SK-N-SH (cell line): ENCODE measurements at regions not wholly inside any gene's neighbourhood (a gene's known extent, or its start where the extent isn't known, plus 50 kb on each side); places are given as distances from the start of the nearest gene placed in this dataset.

ENCODE experiments used
- CTCF ChIA-PET: fragments of 300-600, 350-600 bp; formaldehyde crosslinking; extraction: SDS; loops from one replicate; lab custom pipeline; 2021; lab: Yijun Ruan, JAX
- POLR2A ChIA-PET: fragments of 350-600 bp; sonication (Branson Sonifier 250); formaldehyde crosslinking; extraction: SDS; loops from one replicate; lab custom pipeline; 2020; ENCODE audit warnings: antibody characterized with exemption, inconsistent platforms; lab: Yijun Ruan, JAX
- DNase-seq: peaks from one replicate; pipeline ENCODE4 v3.0.0; 2012
- H2AFZ ChIP-seq: fragments of 200-600 bp; sonication (generic); 2 replicates; pipeline ENCODE4 v1.8.1; 2016; ENCODE audit warnings: antibody characterized with exemption, mild to moderate bottlenecking, low read depth
- H3F3A ChIP-seq: fragments of 200-600 bp; sonication (generic); replicated peaks from 2 replicates; pipeline ENCODE3; 2016; ENCODE audit warnings: antibody characterized with exemption, mild to moderate bottlenecking; ENCODE audit not compliant: insufficient read depth
- H3K27ac ChIP-seq, 2 experiments: fragments of 200-500 bp in 1 of 2; fragments of 200-600 bp in 1 of 2; sonication (Bioruptor generic) in 1 of 2; sonication (generic), shearing (Covaris generic) in 1 of 2; 2 replicates each; pipeline versions ENCODE4 v1.5.1 to v1.6.1; 2014 to 2016; ENCODE audit warnings: low read depth in 2 of 2, inconsistent platforms in 1 of 2, low read length in 1 of 2, mild to moderate bottlenecking in 1 of 2, mixed read lengths in 1 of 2
- H3K27me3 ChIP-seq: fragments of 200-600 bp; sonication (generic), shearing (Covaris generic); 2 replicates; pipeline ENCODE4 v1.6.1; 2016; ENCODE audit warnings: mixed run types; ENCODE audit not compliant: insufficient read depth
- H3K36me3 ChIP-seq, 2 experiments: fragments of 200-500 bp in 1 of 2; fragments of 200-600 bp in 1 of 2; sonication (Bioruptor generic) in 1 of 2; sonication (generic) in 1 of 2; replicated peaks in 1 of 2; 2 replicates each; pipeline versions ENCODE3 to v1.5.1; 2014 to 2016; ENCODE audit warnings: low read length in 1 of 2, mild to moderate bottlenecking in 1 of 2; ENCODE audit not compliant: insufficient read depth in 2 of 2, control insufficient read depth in 1 of 2
- H3K4me1 ChIP-seq, 2 experiments: fragments of 200-500 bp in 1 of 2; fragments of 200-600 bp in 1 of 2; sonication (Bioruptor generic) in 1 of 2; sonication (generic), shearing (Covaris generic) in 1 of 2; 2 replicates each; pipeline versions ENCODE4 v1.5.1 to v1.6.1; 2014 to 2016; ENCODE audit warnings: low read depth in 1 of 2, low read length in 1 of 2, mixed run types in 1 of 2; ENCODE audit not compliant: insufficient read depth in 2 of 2, control insufficient read depth in 1 of 2
- H3K4me2 ChIP-seq: fragments of 200-600 bp; sonication (generic), shearing (Covaris generic); 2 replicates; pipeline ENCODE4 v1.6.1; 2017; ENCODE audit warnings: mixed run types
- H3K4me3 ChIP-seq, 2 experiments: fragments of 200-500 bp in 1 of 2; fragments of 200-600 bp in 1 of 2; sonication (Bioruptor generic) in 1 of 2; sonication (generic), shearing (Covaris generic) in 1 of 2; 2 replicates each; pipeline versions ENCODE4 v1.5.1 to v1.8.1; 2014 to 2016; ENCODE audit warnings: low read depth in 2 of 2, inconsistent platforms in 1 of 2, low read length in 1 of 2, mild to moderate bottlenecking in 1 of 2, mixed read lengths in 1 of 2, moderate library complexity in 1 of 2
- H3K79me2 ChIP-seq: fragments of 200-600 bp; sonication (generic); 2 replicates; pipeline ENCODE4 v1.8.1; 2017; ENCODE audit warnings: mild to moderate bottlenecking; ENCODE audit not compliant: insufficient read depth
- H3K9ac ChIP-seq: fragments of 200-600 bp; sonication (generic); 2 replicates; pipeline ENCODE4 v1.6.1; 2017; ENCODE audit warnings: mixed run types
- H3K9me2 ChIP-seq: fragments of 200-600 bp; sonication (generic); 2 replicates; pipeline ENCODE4 v1.6.1; 2017; ENCODE audit warnings: mixed run types
- H3K9me3 ChIP-seq: fragments of 200-600 bp; sonication (generic); 2 replicates; pipeline ENCODE4 v1.6.1; 2017; ENCODE audit warnings: mixed run types, mild to moderate bottlenecking, moderate library complexity
- H4K20me1 ChIP-seq: fragments of 200-600 bp; sonication (generic); 2 replicates; pipeline ENCODE4 v1.6.1; 2017; ENCODE audit warnings: mild to moderate bottlenecking, mixed run types; ENCODE audit not compliant: insufficient read depth
- CTCF ChIP-seq: fragments of 200-600 bp; sonication (generic); IDR thresholded peaks from 2 replicates; pipeline ENCODE4 v1.6.1; 2017; ENCODE audit warnings: antibody characterized with exemption, mild to moderate bottlenecking, moderate library complexity
- ELF1 ChIP-seq: IDR thresholded peaks from 2 replicates; pipeline ENCODE4 v1.4.0; 2012
- EP300 ChIP-seq, 2 experiments: IDR thresholded peaks; 2 replicates each; pipeline versions ENCODE4 v1.4.0 to v1.6.1; 2012; ENCODE audit warnings: borderline replicate concordance in 1 of 2, low read depth in 1 of 2, low read length in 1 of 2
- EZH2phosphoT487 ChIP-seq: fragments of 200-600 bp; sonication (generic); IDR thresholded peaks from 2 replicates; pipeline ENCODE4 v1.6.1; 2017; ENCODE audit warnings: low read depth, mixed run types, mild to moderate bottlenecking, antibody characterized with exemption, moderate library complexity, borderline replicate concordance
- FOXM1 ChIP-seq: IDR thresholded peaks from 2 replicates; pipeline ENCODE4 v1.4.0; 2012; ENCODE audit warnings: low read depth, mild to moderate bottlenecking
- GABPA ChIP-seq: IDR thresholded peaks from 2 replicates; pipeline ENCODE4 v1.4.0; 2012; ENCODE audit warnings: low read depth, mild to moderate bottlenecking
- IRF3 ChIP-seq: fragments of 150-350 bp; IDR thresholded peaks from 2 replicates; pipeline ENCODE4 v1.6.1; 2016; ENCODE audit warnings: mild to moderate bottlenecking, low read depth, low read length
- JUND ChIP-seq: IDR thresholded peaks from 2 replicates; pipeline ENCODE4 v1.4.0; 2012
- MEF2A ChIP-seq: IDR thresholded peaks from 2 replicates; pipeline ENCODE4 v1.4.0; 2012; ENCODE audit warnings: low read depth, borderline replicate concordance
- MXI1 ChIP-seq: IDR thresholded peaks from 2 replicates; pipeline ENCODE4 v1.6.1; 2012; ENCODE audit warnings: mild to moderate bottlenecking, low read depth, low read length, improper control_type of control experiment
- NFIC ChIP-seq: IDR thresholded peaks from 2 replicates; pipeline ENCODE4 v1.4.0; 2012; ENCODE audit warnings: borderline replicate concordance
- POLR2AphosphoS5 ChIP-seq: IDR thresholded peaks from 2 replicates; pipeline ENCODE4 v1.6.1; 2012; ENCODE audit warnings: low read depth, low read length
- RCOR1 ChIP-seq: fragments of 150-350 bp; IDR thresholded peaks from 2 replicates; pipeline ENCODE4 v1.6.1; 2017; ENCODE audit warnings: antibody characterized with exemption, low read length
- RXRA ChIP-seq: IDR thresholded peaks from 2 replicates; pipeline ENCODE4 v1.4.0; 2012; ENCODE audit warnings: low read depth, mild to moderate bottlenecking, borderline replicate concordance
- SMC3 ChIP-seq: IDR thresholded peaks from 2 replicates; pipeline ENCODE4 v1.6.1; 2012; ENCODE audit warnings: low read depth, low read length, improper control_type of control experiment
- TCF12 ChIP-seq: IDR thresholded peaks from 2 replicates; pipeline ENCODE4 v1.4.0; 2012
- USF1 ChIP-seq: IDR thresholded peaks from 2 replicates; pipeline ENCODE4 v1.4.0; 2012; ENCODE audit warnings: low read depth, borderline replicate concordance
- ZBTB33 ChIP-seq: IDR thresholded peaks from 2 replicates; pipeline ENCODE4 v1.4.0; 2012; ENCODE audit warnings: low read depth, borderline replicate concordance
- WGBS: methylation state at CpG from one replicate; pipeline ENCODE4 v1.1.6; 2017; ENCODE audit warnings: low lambda C conversion rate; 5-methylcytosine and 5-hydroxymethylcytosine counted together

GRCh38 chr1:223479718-223480425 is 86.7 kb downstream of the CCDC185 start:
- H3K79me2 ChIP-seq, result no peaks in the 10 kb centered on the region
- no peak overlapping the region for H2AFZ ChIP-seq

More at GRCh38 chr1:223479718-223480425, 86.7 kb downstream of the CCDC185 start:
- Histone ChIP-seq H3K36me3 (no peaks in the 10 kb centered on the region), H4K20me1 (no peaks in the 10 kb centered on the region), H3K27me3 (peaks cover 3% of the 10 kb centered on the region; the same call in 1 of the 2 replicates), H3K4me3 (no peak overlapping the region), H3K9me2 (no peaks in the 10 kb centered on the region), H3K4me1 (no peaks in the 10 kb centered on the region), H3F3A (no peaks in the 10 kb centered on the region), H3K4me2 (no peak overlapping the region), H3K9me3 (no peaks in the 10 kb centered on the region), H3K9ac (no peak overlapping the region), H3K27ac (no peak overlapping the region)
- POLR2A ChIA-PET, result no interaction called here
- TF ChIP-seq GABPA (no peak), MEF2A (no peak), CTCF (no peak), ZBTB33 (no peak), POLR2AphosphoS5 (no peak), SMC3 (no peak), FOXM1 (no peak), TCF12 (no peak), RCOR1 (no peak), USF1 (no peak), EZH2phosphoT487 (no peak), NFIC (no peak), MXI1 (no peak), ELF1 (no peak), JUND (no peak), IRF3 (no peak), EP300 (IDR thresholded peaks at IDR 0.05; ENCODE audit: borderline replicate concordance in 1 of 2, low read depth in 1 of 2, low read length in 1 of 2) (no peak), RXRA (no peak)
- no peak for DNase-seq
- 42% methylated on average over 14 of the region's 14 CpGs for WGBS
- CTCF ChIA-PET, result interaction anchor here (1.2 kb wide), 1 partner anchor 19 kb away, joined by 3 read pairs; no protein-coding TSS in a partner anchor
